ENCODE measurements at regions not wholly inside any gene's neighbourhood (a gene's known extent, or its start where the extent isn't known, plus 50 kb on each side); places are given as distances from the start of the nearest gene placed in this dataset.

- H2BK20ac ChIP-seq (ENCODE audit: low read length) = no peak overlapping the region
- no peaks in the 10 kb centered on the region for H3K36me3 ChIP-seq (ENCODE audit: control insufficient read depth in 2 of 4, insufficient read depth in 4 of 4, low read length in 3 of 4)
- FAIRE-seq (no peak), DNase-seq (ENCODE audit: low read depth in 1 of 2, low spot score in 2 of 2) (no peak)
- no peak overlapping the region for H3K23ac ChIP-seq (ENCODE audit: insufficient read length)
- H3K4me3 ChIP-seq (ENCODE audit: extremely low read depth in 1 of 4, insufficient read depth in 2 of 4, low read depth in 3 of 4, low read length in 4 of 4) = no peak overlapping the region
- ChIA-PET POLR2A (ENCODE audit: partially characterized antibody) (interaction anchor here (1.4 kb wide), 1 partner anchor 235 kb away, joined by 3 read pairs; the partner anchor contains the start of gene ZBTB37), CTCF (ENCODE audit: partially characterized antibody) (interaction anchor here (1.6 to 2.1 kb wide), 2 partner anchors 9 to 11 kb away, joined by 8 to 10 read pairs; no protein-coding TSS in a partner anchor)
- no peaks in the 10 kb centered on the region for H4K20me1 ChIP-seq (replicated peaks in 1 of 2; ENCODE audit: control insufficient read depth in 1 of 2, insufficient read depth in 2 of 2, low read length in 2 of 2)
- H2AK5ac ChIP-seq (ENCODE audit: low read depth, low read length) = no peak overlapping the region
- no peaks in the 10 kb centered on the region for H3K79me1 ChIP-seq (ENCODE audit: low read depth, low read length)
- H2BK5ac ChIP-seq (ENCODE audit: low read depth, low read length) = no peak overlapping the region
- H3K4ac ChIP-seq (replicated peaks; ENCODE audit: insufficient read length, low read depth, low read length) = no peak overlapping the region
- H2BK120ac ChIP-seq (replicated peaks; ENCODE audit: low read depth, low read length) = no peak overlapping the region
- no peak overlapping the region for H2AFZ ChIP-seq (ENCODE audit: low read length)
- H3K9ac ChIP-seq (replicated peaks in 1 of 4; ENCODE audit: extremely low read depth in 1 of 4, low read depth in 3 of 4, low read length in 3 of 4) = no peak overlapping the region
- 96% methylated on average over 2 of the region's 2 CpGs; no CpG with 5 or more reads in 1 of the 2 experiments for WGBS, 2 experiments (ENCODE audit: extremely low coverage in 1 of 2, insufficient coverage in 1 of 2, insufficient read length in 1 of 2, insufficient replicate concordance in 2 of 2, low coverage in 1 of 2, low lambda C conversion rate in 2 of 2, missing lambda C conversion rate in 1 of 2)
- no peaks in the 10 kb centered on the region for H3K79me2 ChIP-seq (ENCODE audit: control insufficient read depth in 1 of 2, insufficient read depth in 2 of 2, low read length in 2 of 2)
- H2BK15ac ChIP-seq (ENCODE audit: low read length) = no peak overlapping the region
- H3K27me3 ChIP-seq (replicated peaks in 1 of 4; ENCODE audit: control insufficient read depth in 3 of 4, extremely low read depth in 1 of 4, insufficient read depth in 3 of 4, low read length in 3 of 4) = no peaks in the 10 kb centered on the region
- no peak overlapping the region for H4K91ac ChIP-seq (replicated peaks; ENCODE audit: insufficient read length, low read length)
- no peak overlapping the region for H4K8ac ChIP-seq (ENCODE audit: extremely low read depth, insufficient read depth, low read length)
- H2BK12ac ChIP-seq (ENCODE audit: low read depth, low read length) = no peak overlapping the region
- H3K4me2 ChIP-seq (ENCODE audit: insufficient read depth in 1 of 2, low read depth in 2 of 2, low read length in 2 of 2) = no peak overlapping the region
- no peak overlapping the region for H3K18ac ChIP-seq (ENCODE audit: extremely low read depth, low read length)
- H3K27ac ChIP-seq (ENCODE audit: low read depth, low read length) = no peak overlapping the region
- no peak overlapping the region for H3K14ac ChIP-seq (ENCODE audit: insufficient read length)
- H3K9me3 ChIP-seq (ENCODE audit: insufficient read depth in 2 of 2, low read depth in 1 of 2, low read length in 1 of 2) = no peaks in the 10 kb centered on the region
- no peaks in the 10 kb centered on the region for H3K4me1 ChIP-seq (replicated peaks in 1 of 4; ENCODE audit: control insufficient read depth in 3 of 4, insufficient read depth in 4 of 4, low read length in 3 of 4)
- H3K23me2 ChIP-seq (ENCODE audit: low read depth, low read length) = no peaks in the 10 kb centered on the region
- no peak overlapping the region for H3K56ac ChIP-seq (replicated peaks; ENCODE audit: insufficient read length, low read depth, low read length)
- no peak overlapping the region for H4K5ac ChIP-seq (ENCODE audit: insufficient read length, low read depth, low read length)
- TF ChIP-seq CHD7 (IDR thresholded peaks at IDR 0.05; ENCODE audit: insufficient replicate concordance, low read length) = no peak
Observed at GRCh38 chr1:174103766-174104165, 55.6 kb upstream of the RABGAP1L start.
